Body of pancreas (tissue), 4 donors: ENCODE measurements at regions not wholly inside any gene's neighbourhood (a gene's known extent, or its start where the extent isn't known, plus 50 kb on each side); places are given as distances from the start of the nearest gene placed in this dataset.

ENCODE experiments used
- POLR2A ChIP-seq, 3 donors: fragments of 450-650 bp; IDR thresholded peaks; one replicate each; pipeline ENCODE4 v1.6.1; 2016; ENCODE audit warnings: antibody characterized with exemption in 3 of 3, mild to moderate bottlenecking in 2 of 3
- TF ChIP-seq, protein P1 (sequence below), 7 experiments: fragments of 450-650 bp in 4 of 7; fragments of 200-600 bp in 3 of 7; sonication (generic) in 3 of 7; IDR thresholded peaks; one replicate each; pipeline ENCODE4 v1.5.1; 2016 to 2019; ENCODE audit warnings: antibody characterized with exemption in 7 of 7

DNA sequence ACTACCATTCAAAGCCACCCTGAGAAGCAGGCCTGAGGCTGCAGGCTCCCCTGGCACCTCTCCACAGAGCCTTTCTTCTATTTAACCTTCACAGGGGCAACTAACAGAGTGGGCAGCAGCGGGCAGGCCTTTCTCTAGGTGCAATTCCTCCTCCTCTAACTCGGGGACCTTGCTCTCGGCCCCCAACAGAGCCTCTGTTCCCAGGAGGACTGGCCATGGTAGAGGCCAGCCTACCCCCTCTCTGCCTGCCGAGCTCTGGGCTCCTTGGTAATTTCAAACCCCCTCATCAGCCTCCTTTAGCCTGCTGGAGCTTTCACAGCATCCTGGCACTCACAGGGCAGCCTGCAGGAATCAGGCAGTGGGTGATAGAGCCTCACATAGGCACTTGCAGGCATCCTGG is 920.8 kb upstream of the ZNF722 start:
- TF ChIP-seq, protein P1, sequence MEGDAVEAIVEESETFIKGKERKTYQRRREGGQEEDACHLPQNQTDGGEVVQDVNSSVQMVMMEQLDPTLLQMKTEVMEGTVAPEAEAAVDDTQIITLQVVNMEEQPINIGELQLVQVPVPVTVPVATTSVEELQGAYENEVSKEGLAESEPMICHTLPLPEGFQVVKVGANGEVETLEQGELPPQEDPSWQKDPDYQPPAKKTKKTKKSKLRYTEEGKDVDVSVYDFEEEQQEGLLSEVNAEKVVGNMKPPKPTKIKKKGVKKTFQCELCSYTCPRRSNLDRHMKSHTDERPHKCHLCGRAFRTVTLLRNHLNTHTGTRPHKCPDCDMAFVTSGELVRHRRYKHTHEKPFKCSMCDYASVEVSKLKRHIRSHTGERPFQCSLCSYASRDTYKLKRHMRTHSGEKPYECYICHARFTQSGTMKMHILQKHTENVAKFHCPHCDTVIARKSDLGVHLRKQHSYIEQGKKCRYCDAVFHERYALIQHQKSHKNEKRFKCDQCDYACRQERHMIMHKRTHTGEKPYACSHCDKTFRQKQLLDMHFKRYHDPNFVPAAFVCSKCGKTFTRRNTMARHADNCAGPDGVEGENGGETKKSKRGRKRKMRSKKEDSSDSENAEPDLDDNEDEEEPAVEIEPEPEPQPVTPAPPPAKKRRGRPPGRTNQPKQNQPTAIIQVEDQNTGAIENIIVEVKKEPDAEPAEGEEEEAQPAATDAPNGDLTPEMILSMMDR (IDR thresholded peaks at IDR 0.05), result no peak
- TF ChIP-seq POLR2A (IDR thresholded peaks at IDR 0.05), result no peak
